ENCODE measurements at regions not wholly inside any gene's neighbourhood (a gene's known extent, or its start where the extent isn't known, plus 50 kb on each side); places are given as distances from the start of the nearest gene placed in this dataset.

- no peaks in the 10 kb centered on the region for H3K27me3 ChIP-seq
- H3K36me3 ChIP-seq = no peaks in the 10 kb centered on the region
- DNase-seq (ENCODE audit: low spot score in 2 of 2) = no peak
- no peak for TF ChIP-seq EP300 (IDR thresholded peaks at IDR 0.05)
- H3K9me3 ChIP-seq = no peaks in the 10 kb centered on the region
- no peak overlapping the region for H3K27ac ChIP-seq
- no peak overlapping the region for H3K4me3 ChIP-seq
- no peaks in the 10 kb centered on the region for H3K4me1 ChIP-seq
Measured at GRCh38 chr3:59192473-59192872, 142.6 kb upstream of the CFAP20DC start.

GRCh38 chr3:59191651-59192050 lies 141.8 kb upstream of the CFAP20DC start:
- Histone ChIP-seq H3K27me3 (no peaks in the 10 kb centered on the region), H3K27ac (no peak overlapping the region), H3K9me3 (no peaks in the 10 kb centered on the region), H3K4me1 (no peaks in the 10 kb centered on the region), H3K4me3 (no peak overlapping the region), H3K36me3 (no peaks in the 10 kb centered on the region)
- DNase-seq (ENCODE audit: low spot score in 2 of 2) = no peak
- 79% methylated on average over 2 of the region's 2 CpGs for WGBS
- TF ChIP-seq EP300 (IDR thresholded peaks at IDR 0.05) (no peak), POLR2A (IDR thresholded peaks at IDR 0.05) (no peak), CTCF (IDR thresholded peaks at IDR 0.05) (no peak), POLR2AphosphoS5 (IDR thresholded peaks at IDR 0.05) (no peak)

- TF ChIP-seq EP300 (IDR thresholded peaks at IDR 0.05) = no peak
- no peak for TF ChIP-seq CTCF (IDR thresholded peaks at IDR 0.05)
- no peak for TF ChIP-seq POLR2A (IDR thresholded peaks at IDR 0.05)
- TF ChIP-seq POLR2AphosphoS5 (IDR thresholded peaks at IDR 0.05) = no peak
- DNase-seq (ENCODE audit: low spot score in 2 of 2) = no peak
- H3K9me3 ChIP-seq = no peaks in the 10 kb centered on the region
- H3K4me3 ChIP-seq = no peak overlapping the region
- H3K27me3 ChIP-seq = no peaks in the 10 kb centered on the region
- no peaks in the 10 kb centered on the region for H3K4me1 ChIP-seq
- WGBS = 76% methylated on average over 3 of the region's 5 CpGs
- no peak overlapping the region for H3K27ac ChIP-seq
- H3K36me3 ChIP-seq = no peaks in the 10 kb centered on the region
Measured at GRCh38 chr3:59189939-59190338, 140.1 kb upstream of the CFAP20DC start.

- H3K4me3 ChIP-seq = no peak overlapping the region
- no peaks in the 10 kb centered on the region for H3K9me3 ChIP-seq
- no peak overlapping the region for H3K27ac ChIP-seq
- H3K4me1 ChIP-seq = no peaks in the 10 kb centered on the region
- no peak for DNase-seq (ENCODE audit: low spot score in 2 of 2)
- WGBS = 44% methylated on average over 2 of the region's 4 CpGs
- H3K36me3 ChIP-seq = no peaks in the 10 kb centered on the region
- TF ChIP-seq EP300 (IDR thresholded peaks at IDR 0.05) (no peak), CTCF (IDR thresholded peaks at IDR 0.05) (no peak), POLR2AphosphoS5 (IDR thresholded peaks at IDR 0.05) (no peak), POLR2A (IDR thresholded peaks at IDR 0.05) (no peak)
- H3K27me3 ChIP-seq = no peaks in the 10 kb centered on the region
Measured at GRCh38 chr3:59189526-59189925, 139.7 kb upstream of the CFAP20DC start.

GRCh38 chr3:59186725-59187124 lies 136.9 kb upstream of the CFAP20DC start:
- TF ChIP-seq CTCF (IDR thresholded peaks at IDR 0.05) = no peak
- DNase-seq (ENCODE audit: low spot score in 2 of 2) = no peak
- 84% methylated on average over 1 of the region's 1 CpG for WGBS
- Histone ChIP-seq H3K4me1 (no peaks in the 10 kb centered on the region), H3K4me3 (no peak overlapping the region), H3K36me3 (no peaks in the 10 kb centered on the region), H3K27me3 (no peaks in the 10 kb centered on the region), H3K9me3 (no peaks in the 10 kb centered on the region), H3K27ac (no peak overlapping the region)

- 66% methylated on average over 3 of the region's 3 CpGs for WGBS
- DNase-seq (ENCODE audit: low spot score in 2 of 2) = no peak
- Histone ChIP-seq H3K27me3 (no peaks in the 10 kb centered on the region), H3K9me3 (no peaks in the 10 kb centered on the region), H3K4me3 (no peak overlapping the region), H3K27ac (no peak overlapping the region), H3K4me1 (no peaks in the 10 kb centered on the region), H3K36me3 (no peaks in the 10 kb centered on the region)
- no peak for TF ChIP-seq POLR2A (IDR thresholded peaks at IDR 0.05)
- no peak for TF ChIP-seq POLR2AphosphoS5 (IDR thresholded peaks at IDR 0.05)
- no peak for TF ChIP-seq EP300 (IDR thresholded peaks at IDR 0.05)
- TF ChIP-seq CTCF (IDR thresholded peaks at IDR 0.05) = no peak
Measured at GRCh38 chr3:59185591-59186369, 136.0 kb upstream of the CFAP20DC start.
